HG03064 (cell line): ENCODE measurements at regions not wholly inside any gene's neighbourhood (a gene's known extent, or its start where the extent isn't known, plus 50 kb on each side); places are given as distances from the start of the nearest gene placed in this dataset.

Source experiments
- ATAC-seq: cut with Tn5 transposase; IDR thresholded peaks from one replicate; pipeline ENCODE4 v1.9.1; 2021; ENCODE audit warnings: low read depth; ENCODE audit not compliant: unreplicated experiment

- no peak for ATAC-seq
These were observed 110.4 kb upstream of the TMCC3 start for GRCh38 chr12:94760786-94761185.

- no peak for ATAC-seq
These were observed 106.4 kb upstream of the TMCC3 start for GRCh38 chr12:94756789-94757188.

- no peak for ATAC-seq
These were observed 105.2 kb upstream of the TMCC3 start for GRCh38 chr12:94755598-94755997.

GRCh38 chr12:94754653-94755052, 104.3 kb upstream of the TMCC3 start:
- no peak for ATAC-seq

GRCh38 chr12:94753036-94753679, 102.8 kb upstream of the TMCC3 start:
- no peak for ATAC-seq

GRCh38 chr12:94750864-94751263, 100.5 kb upstream of the TMCC3 start:
- ATAC-seq: no peak

- ATAC-seq: no peak
These were observed 99.5 kb upstream of the TMCC3 start for GRCh38 chr12:94749890-94750289.

GRCh38 chr12:94749455-94749854, 99.1 kb upstream of the TMCC3 start:
- no peak for ATAC-seq

GRCh38 chr12:94748726-94749421, 98.5 kb upstream of the TMCC3 start:
- no peak for ATAC-seq

GRCh38 chr12:94745562-94745961, 95.2 kb upstream of the TMCC3 start:
- no peak for ATAC-seq

- no peak for ATAC-seq
These were observed 92.8 kb upstream of the TMCC3 start for GRCh38 chr12:94743174-94743573.

- no peak for ATAC-seq
These were observed 90.4 kb upstream of the TMCC3 start for GRCh38 chr12:94740601-94741362.

GRCh38 chr12:94736820-94737219, 86.5 kb upstream of the TMCC3 start:
- no peak for ATAC-seq

- no peak for ATAC-seq
These were observed 85.6 kb upstream of the TMCC3 start for GRCh38 chr12:94736004-94736403.

GRCh38 chr12:94733727-94734126, 83.4 kb upstream of the TMCC3 start:
- no peak for ATAC-seq

GRCh38 chr12:94732367-94732990, 82.1 kb upstream of the TMCC3 start:
- ATAC-seq: no peak

- ATAC-seq: no peak
These were observed 81.5 kb upstream of the TMCC3 start for GRCh38 chr12:94731733-94732360.

GRCh38 chr12:94730847-94731246, 80.5 kb upstream of the TMCC3 start:
- ATAC-seq: no peak

- no peak for ATAC-seq
These were observed 76.0 kb upstream of the TMCC3 start for GRCh38 chr12:94726236-94726835.

- ATAC-seq: no peak
These were observed 75.2 kb upstream of the TMCC3 start for GRCh38 chr12:94725375-94726168.
